SK-N-MC (cell line): ENCODE measurements at regions not wholly inside any gene's neighbourhood (a gene's known extent, or its start where the extent isn't known, plus 50 kb on each side); places are given as distances from the start of the nearest gene placed in this dataset.

ENCODE experiments used
- DNase-seq: peaks from one replicate; pipeline ENCODE4 v3.0.0-alpha.2; 2011; ENCODE audit warnings: low read depth, low spot score
- H3K27ac ChIP-seq: fragments of 200-600 bp; sonication (generic); 2 replicates; pipeline ENCODE4 v1.5.1; 2016; ENCODE audit warnings: mixed run types
- H3K36me3 ChIP-seq: fragments of 200-600 bp; sonication (generic); 2 replicates; pipeline ENCODE4 v1.6.1; 2017; ENCODE audit warnings: antibody characterized with exemption, low read length, mixed read lengths; ENCODE audit not compliant: insufficient read depth
- H3K4me3 ChIP-seq: fragments of 200-600 bp; sonication (generic); 2 replicates; pipeline ENCODE4 v1.5.1; 2016
- H3K9ac ChIP-seq: fragments of 200-600 bp; sonication (generic); 2 replicates; pipeline ENCODE4 v1.8.0; 2017; ENCODE audit warnings: mixed run types, mixed read lengths; ENCODE audit not compliant: insufficient read length
- H3K9me3 ChIP-seq: fragments of 200-600 bp; sonication (generic); 2 replicates; pipeline ENCODE4 v1.6.1; 2017; ENCODE audit warnings: low read depth, mild to moderate bottlenecking, antibody characterized with exemption, low read length, moderate library complexity, mixed read lengths
- EZH2 ChIP-seq: fragments of 200-600 bp; sonication (generic); IDR thresholded peaks from one replicate; pipeline ENCODE4 v1.6.1; 2017; ENCODE audit warnings: antibody characterized with exemption
- FOXP2 ChIP-seq: optimal IDR thresholded peaks from 2 replicates; pipeline ENCODE3; 2011; ENCODE audit warnings: mild to moderate bottlenecking, moderate library complexity; ENCODE audit not compliant: insufficient read depth; ENCODE audit errors: extremely low read length, control extremely low read depth
- POLR2AphosphoS5 ChIP-seq: IDR thresholded peaks from 2 replicates; pipeline ENCODE4 v1.6.1; 2012; ENCODE audit warnings: mild to moderate bottlenecking, low read depth, low read length, borderline replicate concordance

DNA sequence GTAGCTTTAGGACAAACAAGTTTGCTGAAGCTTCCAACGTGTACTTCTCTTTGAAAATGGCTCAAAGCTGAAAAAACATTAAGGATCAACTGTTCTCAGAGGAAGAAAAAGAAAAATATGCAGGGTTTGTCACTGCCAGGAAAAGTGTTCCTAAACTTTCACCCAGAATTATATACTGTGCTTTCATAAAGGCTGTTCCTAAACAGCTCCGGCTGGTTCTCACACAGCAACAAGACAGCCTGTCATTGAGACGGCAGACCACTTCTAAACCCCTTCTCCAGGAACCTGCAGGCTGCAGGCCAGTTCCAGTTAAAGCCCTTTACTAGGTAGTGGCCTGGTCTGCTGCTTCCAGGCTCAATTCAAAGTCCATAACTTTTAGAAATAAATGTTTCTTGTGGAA is 97.4 kb upstream of the SOX4 start:
- DNase-seq = no peak
- Histone ChIP-seq H3K9me3 (no peaks in the 10 kb centered on the region), H3K9ac (no peak overlapping the region), H3K4me3 (no peak overlapping the region), H3K27ac (no peak overlapping the region), H3K36me3 (no peaks in the 10 kb centered on the region)
- TF ChIP-seq EZH2 = no peak
- no peak for TF ChIP-seq POLR2AphosphoS5
- no peak for TF ChIP-seq FOXP2

DNA sequence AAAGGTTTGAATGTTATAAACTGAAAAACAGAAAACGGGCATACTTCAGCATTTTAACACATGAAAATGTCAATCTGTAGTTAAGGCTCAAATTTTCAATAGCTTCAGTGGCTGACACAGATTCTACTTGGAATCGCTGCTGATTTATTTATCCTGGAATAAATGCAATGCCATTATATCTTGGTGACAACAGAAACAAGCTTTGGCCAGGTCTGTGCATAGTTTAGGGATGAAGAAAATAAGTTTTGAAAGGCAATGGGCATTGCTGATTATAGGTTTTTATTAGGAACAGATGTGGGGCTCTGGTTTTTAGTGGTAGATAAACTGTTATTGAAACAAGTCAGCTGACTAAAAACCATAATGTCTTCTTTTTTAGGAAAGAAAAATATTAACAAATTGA is 96.8 kb upstream of the SOX4 start:
- no peak for DNase-seq
- no peak overlapping the region for H3K4me3 ChIP-seq
- H3K36me3 ChIP-seq = no peaks in the 10 kb centered on the region
- H3K9me3 ChIP-seq = no peaks in the 10 kb centered on the region
- TF ChIP-seq FOXP2 (no peak), POLR2AphosphoS5 (no peak), EZH2 (no peak)
- H3K27ac ChIP-seq = no peak overlapping the region
- H3K9ac ChIP-seq = no peak overlapping the region

DNA sequence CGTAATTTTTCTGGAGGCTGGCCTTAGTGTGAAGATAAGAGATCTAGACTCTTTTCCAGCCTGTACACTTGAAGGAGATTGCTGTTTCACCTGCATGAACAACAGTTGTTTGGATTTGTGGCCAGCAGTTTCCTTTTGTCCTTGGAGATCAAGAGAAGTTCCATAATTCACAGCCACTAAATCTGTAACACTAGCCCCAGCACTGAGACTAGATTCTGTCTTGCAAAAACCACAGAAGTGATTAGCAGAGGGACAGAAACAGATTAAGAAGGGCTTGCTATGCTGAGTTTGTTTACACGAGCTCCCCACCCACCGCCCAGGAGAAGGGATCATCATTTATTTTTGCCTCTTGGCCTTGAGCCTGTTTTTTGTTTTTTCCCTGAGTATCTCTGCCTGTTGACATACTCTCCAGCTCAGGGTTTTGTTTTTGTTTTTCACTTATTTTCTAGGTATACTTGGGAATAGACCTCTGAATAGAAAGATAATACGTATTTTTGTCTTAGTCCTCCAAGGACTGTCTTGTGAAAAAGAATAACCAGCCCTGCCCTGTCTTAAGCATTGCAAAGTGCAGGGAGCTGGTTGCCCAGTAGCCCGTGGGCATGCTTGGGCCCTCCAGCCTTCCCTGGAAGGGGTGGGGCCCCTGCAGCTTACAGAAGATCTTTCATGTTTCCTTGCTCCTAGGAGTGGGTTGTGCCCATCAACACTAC is 93.1 kb upstream of the SOX4 start:
- H3K27ac ChIP-seq = no peak overlapping the region
- no peak overlapping the region for H3K9ac ChIP-seq
- DNase-seq = no peak
- no peaks in the 10 kb centered on the region for H3K36me3 ChIP-seq
- H3K4me3 ChIP-seq = no peak overlapping the region
- TF ChIP-seq FOXP2 (no peak), EZH2 (no peak), POLR2AphosphoS5 (no peak)
- no peaks in the 10 kb centered on the region for H3K9me3 ChIP-seq

DNA sequence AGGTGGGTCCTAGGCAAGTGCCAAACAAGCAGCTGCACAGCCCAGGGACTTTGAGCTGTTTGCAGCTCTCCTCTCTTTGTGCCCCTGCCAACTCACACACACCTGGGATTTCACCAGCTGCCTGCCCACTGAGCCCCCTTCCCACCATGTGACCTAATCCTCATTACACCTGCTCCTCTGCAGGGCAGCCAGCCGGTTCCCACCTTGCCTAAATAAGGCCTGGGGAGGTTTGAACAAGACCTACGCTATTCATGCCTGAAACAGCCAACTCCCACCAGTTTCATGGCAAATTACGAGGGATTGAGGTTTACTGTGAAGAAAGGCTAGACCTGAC is 92.6 kb upstream of the SOX4 start:
- no peak overlapping the region for H3K9ac ChIP-seq
- DNase-seq = no peak
- H3K36me3 ChIP-seq = no peaks in the 10 kb centered on the region
- TF ChIP-seq EZH2 (no peak), FOXP2 (no peak), POLR2AphosphoS5 (no peak)
- H3K27ac ChIP-seq = no peak overlapping the region
- no peak overlapping the region for H3K4me3 ChIP-seq
- H3K9me3 ChIP-seq = no peaks in the 10 kb centered on the region

DNA sequence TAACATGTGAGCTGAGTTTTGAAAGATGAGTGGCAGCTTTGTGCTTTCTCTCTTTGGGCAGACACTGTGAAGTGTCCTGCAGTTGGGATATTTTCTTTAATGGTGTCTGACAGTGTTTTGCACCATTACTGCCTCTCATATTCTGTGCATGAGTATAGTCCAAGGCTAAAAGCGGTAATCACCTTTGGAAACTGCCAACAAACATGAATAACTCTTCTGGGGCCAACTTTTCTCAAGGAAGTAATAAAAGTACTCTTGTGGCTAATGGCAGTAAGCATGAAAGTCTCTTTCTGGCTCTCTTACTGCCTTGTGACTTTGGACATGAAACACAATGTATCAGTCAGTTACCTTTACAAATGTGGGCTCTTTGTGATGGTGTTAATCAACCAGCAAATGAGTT is 91.7 kb upstream of the SOX4 start:
- H3K9me3 ChIP-seq = no peaks in the 10 kb centered on the region
- DNase-seq = no peak
- H3K9ac ChIP-seq = no peak overlapping the region
- no peak for TF ChIP-seq POLR2AphosphoS5
- no peak for TF ChIP-seq EZH2
- TF ChIP-seq FOXP2 = no peak
- H3K36me3 ChIP-seq = no peaks in the 10 kb centered on the region
- no peak overlapping the region for H3K27ac ChIP-seq
- H3K4me3 ChIP-seq = no peak overlapping the region

DNA sequence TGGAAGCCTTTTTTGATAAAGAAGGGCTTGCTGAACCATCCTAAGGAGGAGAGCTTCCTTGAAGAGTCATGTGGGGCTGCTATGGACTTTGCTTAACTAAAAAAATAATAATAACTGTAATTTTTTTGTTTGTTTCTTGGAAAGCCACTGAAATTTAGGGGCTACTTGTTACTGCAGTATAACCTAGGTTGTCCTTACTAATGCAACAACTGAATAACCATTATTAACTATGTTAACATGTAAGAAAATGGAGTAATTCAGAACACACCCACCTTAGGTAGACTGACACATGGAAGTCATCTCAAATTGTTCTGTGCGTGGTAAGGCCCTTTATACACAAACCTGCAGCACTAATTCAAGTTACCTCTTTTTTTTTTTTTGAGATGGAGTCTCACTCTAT is 90.9 kb upstream of the SOX4 start:
- no peak overlapping the region for H3K27ac ChIP-seq
- no peaks in the 10 kb centered on the region for H3K9me3 ChIP-seq
- no peaks in the 10 kb centered on the region for H3K36me3 ChIP-seq
- H3K4me3 ChIP-seq = no peak overlapping the region
- no peak for DNase-seq
- TF ChIP-seq POLR2AphosphoS5 (no peak), EZH2 (no peak), FOXP2 (no peak)
- H3K9ac ChIP-seq = no peak overlapping the region

DNA sequence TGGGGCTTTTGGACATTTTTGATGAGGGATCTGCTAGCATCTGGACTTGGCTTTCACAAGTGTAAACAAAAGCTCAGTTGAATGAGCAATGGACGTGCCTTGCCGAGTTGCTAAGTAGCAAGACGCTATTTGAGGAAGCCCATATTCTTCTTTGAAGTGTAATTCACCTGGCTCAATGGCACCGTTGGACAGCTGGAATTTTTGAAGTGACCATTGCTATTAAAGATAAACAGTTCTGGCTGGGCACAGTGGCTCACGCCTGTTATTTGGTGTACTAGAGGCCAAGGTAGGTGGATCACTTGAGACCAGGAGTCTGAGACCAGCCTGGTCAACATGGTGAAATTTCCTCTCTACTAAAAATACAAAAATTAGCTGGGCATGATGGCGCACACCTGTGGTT is 88.8 kb upstream of the SOX4 start:
- H3K27ac ChIP-seq = no peak overlapping the region
- no peak overlapping the region for H3K4me3 ChIP-seq
- no peak for DNase-seq
- H3K9ac ChIP-seq = no peak overlapping the region
- H3K36me3 ChIP-seq = no peaks in the 10 kb centered on the region
- H3K9me3 ChIP-seq = no peaks in the 10 kb centered on the region
- TF ChIP-seq EZH2 (no peak), FOXP2 (no peak), POLR2AphosphoS5 (no peak)

DNA sequence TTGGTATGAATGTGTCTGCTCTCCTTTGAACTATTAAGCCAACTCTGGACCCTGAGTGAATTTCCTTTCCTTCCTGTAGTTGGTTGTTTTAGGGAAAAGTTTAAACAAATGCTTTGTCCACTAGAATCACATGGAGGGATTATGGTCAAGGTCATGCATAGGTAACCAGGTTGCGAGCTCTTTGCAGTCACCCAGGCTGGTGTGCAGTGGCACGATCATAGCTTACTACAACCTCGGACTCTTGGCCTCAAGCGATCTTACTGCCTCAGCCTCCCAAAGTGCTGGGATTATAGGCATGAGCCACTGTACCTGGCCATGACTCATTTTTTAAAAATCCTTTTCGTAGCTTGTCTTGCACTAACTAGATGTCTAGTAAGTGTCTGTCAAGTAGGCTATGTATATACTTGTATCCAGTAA is 88.0 kb upstream of the SOX4 start:
- H3K36me3 ChIP-seq = no peaks in the 10 kb centered on the region
- DNase-seq = no peak
- no peak overlapping the region for H3K27ac ChIP-seq
- H3K4me3 ChIP-seq = no peak overlapping the region
- no peak for TF ChIP-seq POLR2AphosphoS5
- TF ChIP-seq FOXP2 = no peak
- no peak for TF ChIP-seq EZH2
- no peaks in the 10 kb centered on the region for H3K9me3 ChIP-seq
- H3K9ac ChIP-seq = no peak overlapping the region

DNA sequence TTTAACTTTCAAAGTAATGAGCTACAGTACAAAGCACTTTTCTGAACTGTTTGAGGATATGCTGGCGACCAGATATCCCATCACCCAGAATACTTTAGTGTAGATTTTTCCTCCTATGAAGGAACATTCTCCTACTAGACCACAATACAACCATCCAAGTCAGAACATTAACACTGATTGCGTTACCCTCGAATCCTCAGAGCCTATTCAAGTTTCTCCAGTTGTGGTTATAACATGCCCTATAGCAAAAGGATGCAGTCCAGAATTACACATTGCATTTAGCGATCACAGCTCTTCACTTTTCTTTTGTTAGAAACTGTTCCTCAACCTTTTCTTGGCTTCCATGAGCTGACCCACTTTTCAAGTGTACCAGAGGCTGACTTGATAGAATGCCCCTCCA is 87.4 kb upstream of the SOX4 start:
- Histone ChIP-seq H3K9me3 (no peaks in the 10 kb centered on the region), H3K4me3 (no peak overlapping the region), H3K27ac (no peak overlapping the region), H3K9ac (no peak overlapping the region), H3K36me3 (no peaks in the 10 kb centered on the region)
- no peak for TF ChIP-seq EZH2
- TF ChIP-seq FOXP2 = no peak
- TF ChIP-seq POLR2AphosphoS5 = no peak
- DNase-seq = no peak
